Choroid plexus epithelial cell (primary cell): ENCODE measurements at regions not wholly inside any gene's neighbourhood (a gene's known extent, or its start where the extent isn't known, plus 50 kb on each side); places are given as distances from the start of the nearest gene placed in this dataset.

Experiments
- DNase-seq: peaks from one replicate; pipeline ENCODE4 v3.0.0-alpha.2; 2010; ENCODE audit warnings: low read depth
- H3K4me3 ChIP-seq: 2 replicates; pipeline ENCODE4 v1.5.1; 2011; ENCODE audit warnings: low read depth, mild to moderate bottlenecking, control low read depth, low read length, moderate library complexity
- CTCF ChIP-seq: conservative IDR thresholded peaks from 2 replicates; pipeline ENCODE4 v1.5.1; 2011; ENCODE audit warnings: low read depth, mild to moderate bottlenecking, control low read depth, inconsistent platforms, low read length, moderate library complexity

- TF ChIP-seq CTCF = no peak
- DNase-seq = peak; percentile 35
- H3K4me3 ChIP-seq = no peak overlapping the region
These were observed 1763.3 kb upstream of the MIR17HG start for GRCh38 chr13:89584058-89584620.

GRCh38 chr13:89602655-89603054, 1744.8 kb upstream of the MIR17HG start:
- no peak for TF ChIP-seq CTCF
- no peak for DNase-seq
- no peak overlapping the region for H3K4me3 ChIP-seq

- TF ChIP-seq CTCF = no peak
- DNase-seq = no peak
- H3K4me3 ChIP-seq = no peak overlapping the region
These were observed 1744.3 kb upstream of the MIR17HG start for GRCh38 chr13:89603187-89603586.

- no peak for DNase-seq
- no peak for TF ChIP-seq CTCF
- H3K4me3 ChIP-seq = no peak overlapping the region
These were observed 1738.2 kb upstream of the MIR17HG start for GRCh38 chr13:89609318-89609717.

- no peak for DNase-seq
- no peak for TF ChIP-seq CTCF
- no peak overlapping the region for H3K4me3 ChIP-seq
These were observed 1737.2 kb upstream of the MIR17HG start for GRCh38 chr13:89610331-89610730.

GRCh38 chr13:89610881-89611280, 1736.6 kb upstream of the MIR17HG start:
- H3K4me3 ChIP-seq = no peak overlapping the region
- DNase-seq = no peak
- TF ChIP-seq CTCF = no peak

- no peak overlapping the region for H3K4me3 ChIP-seq
- no peak for TF ChIP-seq CTCF
- peak; percentile 2 for DNase-seq
These were observed 1719.5 kb upstream of the MIR17HG start for GRCh38 chr13:89627996-89628395.
